ENCODE measurements at regions not wholly inside any gene's neighbourhood (a gene's known extent, or its start where the extent isn't known, plus 50 kb on each side); places are given as distances from the start of the nearest gene placed in this dataset.

- H3K4me3 ChIP-seq (ENCODE audit: low read depth, low read length): no peak overlapping the region
- in situ Hi-C loops (cut with HindIII; ENCODE audit: low pct_ligation_motif_present, low sequenced_read_pairs): no loop called here
Observed at GRCh38 chr4:156493858-156494257, 477.7 kb downstream of the PDGFC start.

GRCh38 chr4:156487107-156487506, 484.5 kb downstream of the PDGFC start:
- in situ Hi-C loops (cut with HindIII; ENCODE audit: low pct_ligation_motif_present, low sequenced_read_pairs): no loop called here
- TF ChIP-seq, protein P1, sequence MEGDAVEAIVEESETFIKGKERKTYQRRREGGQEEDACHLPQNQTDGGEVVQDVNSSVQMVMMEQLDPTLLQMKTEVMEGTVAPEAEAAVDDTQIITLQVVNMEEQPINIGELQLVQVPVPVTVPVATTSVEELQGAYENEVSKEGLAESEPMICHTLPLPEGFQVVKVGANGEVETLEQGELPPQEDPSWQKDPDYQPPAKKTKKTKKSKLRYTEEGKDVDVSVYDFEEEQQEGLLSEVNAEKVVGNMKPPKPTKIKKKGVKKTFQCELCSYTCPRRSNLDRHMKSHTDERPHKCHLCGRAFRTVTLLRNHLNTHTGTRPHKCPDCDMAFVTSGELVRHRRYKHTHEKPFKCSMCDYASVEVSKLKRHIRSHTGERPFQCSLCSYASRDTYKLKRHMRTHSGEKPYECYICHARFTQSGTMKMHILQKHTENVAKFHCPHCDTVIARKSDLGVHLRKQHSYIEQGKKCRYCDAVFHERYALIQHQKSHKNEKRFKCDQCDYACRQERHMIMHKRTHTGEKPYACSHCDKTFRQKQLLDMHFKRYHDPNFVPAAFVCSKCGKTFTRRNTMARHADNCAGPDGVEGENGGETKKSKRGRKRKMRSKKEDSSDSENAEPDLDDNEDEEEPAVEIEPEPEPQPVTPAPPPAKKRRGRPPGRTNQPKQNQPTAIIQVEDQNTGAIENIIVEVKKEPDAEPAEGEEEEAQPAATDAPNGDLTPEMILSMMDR (IDR thresholded peaks at IDR 0.05; ENCODE audit: low read depth, low read length, missing control alignments): no peak
- Histone ChIP-seq H3K27me3 (replicated peaks) (no peaks in the 10 kb centered on the region), H3K36me3 (replicated peaks) (no peaks in the 10 kb centered on the region), H3K4me3 (ENCODE audit: low read depth, low read length) (no peak overlapping the region), H3K27ac (no peak overlapping the region)
- no peak for DNase-seq

More at GRCh38 chr4:156493858-156494257, 477.7 kb downstream of the PDGFC start:
- TF ChIP-seq, protein P1 (IDR thresholded peaks at IDR 0.05; ENCODE audit: low read depth, low read length, missing control alignments): no peak
- no peaks in the 10 kb centered on the region for H3K27me3 ChIP-seq (replicated peaks)
- no peak for DNase-seq
- H3K36me3 ChIP-seq (replicated peaks): no peaks in the 10 kb centered on the region
- H3K27ac ChIP-seq: no peak overlapping the region

GRCh38 chr4:156481845-156482244, 489.8 kb downstream of the PDGFC start:
- no peak for DNase-seq
- no peak overlapping the region for H3K27ac ChIP-seq
- no peak overlapping the region for H3K4me3 ChIP-seq (ENCODE audit: low read depth, low read length)
- TF ChIP-seq, protein P1 (IDR thresholded peaks at IDR 0.05; ENCODE audit: low read depth, low read length, missing control alignments): no peak
- H3K27me3 ChIP-seq (replicated peaks): no peaks in the 10 kb centered on the region
- in situ Hi-C loops (cut with HindIII; ENCODE audit: low pct_ligation_motif_present, low sequenced_read_pairs): no loop called here
- no peaks in the 10 kb centered on the region for H3K36me3 ChIP-seq (replicated peaks)

DNA sequence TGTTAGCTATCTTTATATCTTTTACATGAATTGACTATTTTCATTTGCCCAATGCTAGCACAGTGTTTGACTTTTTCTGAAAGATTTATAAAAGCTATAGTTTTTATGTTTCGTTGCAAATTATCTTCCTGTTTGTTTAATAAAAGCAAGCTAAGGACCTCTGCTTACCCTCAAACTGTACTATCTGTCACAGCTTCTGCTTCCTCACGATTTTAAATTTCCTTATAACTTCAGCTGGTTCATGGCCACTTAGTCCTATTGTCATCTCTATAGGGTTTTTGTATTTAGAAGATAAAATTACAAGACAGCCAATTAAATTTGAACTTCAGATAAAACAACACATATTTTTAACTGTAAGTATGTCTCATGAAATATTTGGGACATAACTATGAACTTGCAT, 494.0 kb downstream of the PDGFC start:
- H3K36me3 ChIP-seq (replicated peaks): no peaks in the 10 kb centered on the region
- H3K4me3 ChIP-seq (ENCODE audit: low read depth, low read length): no peak overlapping the region
- H3K27me3 ChIP-seq (replicated peaks): no peaks in the 10 kb centered on the region
- no peak overlapping the region for H3K27ac ChIP-seq
- DNase-seq: no peak
- TF ChIP-seq, protein P1 (IDR thresholded peaks at IDR 0.05; ENCODE audit: low read depth, low read length, missing control alignments): no peak
- in situ Hi-C loops (cut with HindIII; ENCODE audit: low pct_ligation_motif_present, low sequenced_read_pairs): no loop called here

DNA sequence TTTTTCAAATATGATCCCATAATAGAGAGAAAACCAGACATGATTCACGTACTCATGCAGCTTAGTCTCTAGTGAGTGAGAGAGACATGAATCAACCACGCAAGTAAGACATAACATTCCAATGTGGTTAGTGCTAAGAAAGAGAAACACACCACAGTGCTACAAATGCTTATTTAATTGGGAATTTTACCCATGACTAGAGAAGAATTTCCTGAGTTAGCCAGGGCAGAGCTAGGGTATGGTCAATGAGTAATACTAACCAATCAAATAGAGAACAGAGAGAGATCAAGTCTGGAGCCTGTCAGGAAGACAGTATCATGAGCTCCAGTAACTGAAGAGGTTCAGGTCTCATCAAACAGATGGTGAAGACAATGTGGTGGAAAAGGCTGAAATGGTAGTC, 495.2 kb downstream of the PDGFC start:
- Histone ChIP-seq H3K27ac (peak overlapping the region; percentile 92), H3K27me3 (replicated peaks) (no peaks in the 10 kb centered on the region), H3K36me3 (replicated peaks) (no peaks in the 10 kb centered on the region), H3K4me3 (ENCODE audit: low read depth, low read length) (no peak overlapping the region)
- TF ChIP-seq, protein P1 (IDR thresholded peaks at IDR 0.05; ENCODE audit: low read depth, low read length, missing control alignments): no peak
- peak; percentile 94 for DNase-seq
- in situ Hi-C loops (cut with HindIII; ENCODE audit: low pct_ligation_motif_present, low sequenced_read_pairs): no loop called here

DNA sequence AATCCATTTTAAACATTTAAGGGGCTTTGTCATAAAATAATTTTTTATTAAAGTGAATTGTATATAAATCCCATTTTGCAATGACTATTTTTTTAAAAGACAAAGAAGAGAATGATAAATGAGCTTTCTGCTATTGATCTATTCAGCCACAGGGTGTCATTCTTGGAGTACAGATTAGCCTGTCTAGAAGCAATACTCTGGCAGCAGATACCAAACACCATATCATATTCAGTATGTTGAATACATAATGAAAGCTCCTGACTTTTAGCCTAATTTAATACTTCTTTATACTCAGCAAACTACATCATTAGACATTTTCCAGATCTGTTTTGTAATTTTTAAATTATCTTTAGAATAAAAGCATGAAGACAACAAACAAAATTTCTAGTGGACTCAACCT, 496.3 kb downstream of the PDGFC start:
- in situ Hi-C loops (cut with HindIII; ENCODE audit: low pct_ligation_motif_present, low sequenced_read_pairs): no loop called here
- TF ChIP-seq, protein P1 (IDR thresholded peaks at IDR 0.05; ENCODE audit: low read depth, low read length, missing control alignments): peak; percentile 61
- Histone ChIP-seq H3K4me3 (ENCODE audit: low read depth, low read length) (no peak overlapping the region), H3K36me3 (replicated peaks) (no peaks in the 10 kb centered on the region), H3K27me3 (replicated peaks) (no peaks in the 10 kb centered on the region), H3K27ac (peak overlapping the region; percentile 92)
- DNase-seq: peak; percentile 73

Measured in brain microvascular endothelial cell (primary cell).